H1 (cell line): ENCODE measurements at regions not wholly inside any gene's neighbourhood (a gene's known extent, or its start where the extent isn't known, plus 50 kb on each side); places are given as distances from the start of the nearest gene placed in this dataset.

Source experiments
- CTCF ChIA-PET: fragments of 300-600 bp; sonication (Branson Sonifier 250); formaldehyde crosslinking; loops from one replicate; lab custom pipeline; 2021; ENCODE audit not compliant: partially characterized antibody; lab: Charles Lee
- POLR2A ChIA-PET: fragments of 300-600 bp; sonication (Branson Sonifier 250); formaldehyde crosslinking; loops from one replicate; lab custom pipeline; 2021; ENCODE audit warnings: inconsistent platforms; ENCODE audit not compliant: partially characterized antibody; lab: Charles Lee
- DNase-seq, 2 experiments: peaks; one replicate each; pipeline versions ENCODE4 v3.0.0 to v3.0.0-alpha.2; 2010 to 2022; ENCODE audit warnings: low spot score in 2 of 2, low read depth in 1 of 2, mixed read lengths in 1 of 2
- FAIRE-seq: peaks from 2 replicates; lab custom pipeline; 2011; peaks lifted over from hg19 to GRCh38; lab: Jason Lieb, UNC
- H2AFZ ChIP-seq: 2 replicates; pipeline ENCODE4 v1.8.1; 2012; ENCODE audit warnings: low read length, inconsistent platforms
- H2AK5ac ChIP-seq: 2 replicates; pipeline ENCODE4 v1.6.1; 2013; ENCODE audit warnings: low read depth, low read length
- H2BK120ac ChIP-seq: replicated peaks from 2 replicates; pipeline ENCODE3; 2013; ENCODE audit warnings: low read depth, low read length, inconsistent platforms
- H2BK12ac ChIP-seq: 2 replicates; pipeline ENCODE4 v1.6.1; 2013; ENCODE audit warnings: low read depth, low read length
- H2BK15ac ChIP-seq: 2 replicates; pipeline ENCODE4 v1.6.1; 2013; ENCODE audit warnings: low read length
- H2BK20ac ChIP-seq: 2 replicates; pipeline ENCODE4 v1.6.1; 2013; ENCODE audit warnings: low read length
- H2BK5ac ChIP-seq: 2 replicates; pipeline ENCODE4 v1.6.1; 2013; ENCODE audit warnings: low read depth, low read length
- H3K14ac ChIP-seq: 2 replicates; pipeline ENCODE4 v1.6.1; 2013; ENCODE audit warnings: inconsistent platforms; ENCODE audit not compliant: insufficient read length
- H3K18ac ChIP-seq: 2 replicates; pipeline ENCODE4 v1.6.1; 2013; ENCODE audit warnings: low read length; ENCODE audit errors: extremely low read depth
- H3K23ac ChIP-seq: 2 replicates; pipeline ENCODE4 v1.6.1; 2013; ENCODE audit warnings: inconsistent platforms; ENCODE audit not compliant: insufficient read length
- H3K23me2 ChIP-seq: 2 replicates; pipeline ENCODE4 v1.6.1; 2013; ENCODE audit warnings: low read depth, low read length
- H3K27ac ChIP-seq: 2 replicates; pipeline ENCODE4 v1.6.1; 2011; ENCODE audit warnings: low read depth, low read length, inconsistent platforms
- H3K27me3 ChIP-seq, 4 experiments: replicated peaks in 1 of 4; 1 replicate in 1 of 4; 2 replicates in 3 of 4; pipeline versions ENCODE4 v1.6.1 to v1.8.1; 2011 to 2013; ENCODE audit warnings: low read length in 3 of 4, mild to moderate bottlenecking in 3 of 4, inconsistent platforms in 2 of 4, mixed read lengths in 2 of 4, moderate library complexity in 1 of 4; ENCODE audit not compliant: control insufficient read depth in 3 of 4, insufficient read depth in 3 of 4; ENCODE audit errors: extremely low read depth in 1 of 4
- H3K36me3 ChIP-seq, 4 experiments: 2 replicates each; pipeline versions ENCODE4 v1.6.1 to v1.8.1; 2011 to 2013; ENCODE audit warnings: mild to moderate bottlenecking in 4 of 4, low read length in 3 of 4, moderate library complexity in 2 of 4, control low read depth in 1 of 4, inconsistent platforms in 1 of 4; ENCODE audit not compliant: insufficient read depth in 4 of 4, control insufficient read depth in 2 of 4
- H3K4ac ChIP-seq: replicated peaks from 2 replicates; pipeline ENCODE3; 2013; ENCODE audit warnings: low read length, low read depth, mixed read lengths, inconsistent platforms; ENCODE audit not compliant: insufficient read length
- H3K4me1 ChIP-seq, 4 experiments: replicated peaks in 1 of 4; 1 replicate in 1 of 4; 2 replicates in 3 of 4; pipeline versions ENCODE4 v1.6.1 to v1.8.1; 2011 to 2013; ENCODE audit warnings: low read length in 3 of 4, inconsistent platforms in 2 of 4, mixed read lengths in 1 of 4; ENCODE audit not compliant: insufficient read depth in 4 of 4, control insufficient read depth in 3 of 4
- H3K4me2 ChIP-seq, 2 experiments: 2 replicates each; pipeline versions ENCODE4 v1.6.1 to v1.8.1; 2011 to 2013; ENCODE audit warnings: low read depth in 2 of 2, low read length in 2 of 2, control low read depth in 1 of 2, inconsistent platforms in 1 of 2, mild to moderate bottlenecking in 1 of 2; ENCODE audit not compliant: insufficient read depth in 1 of 2
- H3K4me3 ChIP-seq, 4 experiments: fragments of 200-600, 300-600 bp in 1 of 4; sonication (generic), shearing (Covaris generic), sonication (Bioruptor Twin) in 1 of 4; 2 replicates each; pipeline versions ENCODE4 v1.5.1 to v1.8.1; 2011 to 2016; ENCODE audit warnings: low read length in 4 of 4, low read depth in 3 of 4, control low read depth in 2 of 4, inconsistent platforms in 2 of 4, mild to moderate bottlenecking in 2 of 4, mixed read lengths in 1 of 4, moderate library complexity in 1 of 4; ENCODE audit not compliant: insufficient read depth in 2 of 4; ENCODE audit errors: extremely low read depth in 1 of 4
- H3K56ac ChIP-seq: replicated peaks from 2 replicates; pipeline ENCODE3; 2013; ENCODE audit warnings: low read depth, mild to moderate bottlenecking, mixed read lengths, low read length, inconsistent platforms; ENCODE audit not compliant: insufficient read length
- H3K79me1 ChIP-seq: 2 replicates; pipeline ENCODE4 v1.6.1; 2013; ENCODE audit warnings: low read depth, low read length, control low read depth
- H3K79me2 ChIP-seq, 2 experiments: 2 replicates each; pipeline versions ENCODE4 v1.6.1 to v1.8.1; 2012 to 2013; ENCODE audit warnings: low read length in 2 of 2, mild to moderate bottlenecking in 2 of 2, inconsistent platforms in 1 of 2; ENCODE audit not compliant: insufficient read depth in 2 of 2, control insufficient read depth in 1 of 2
- H3K9ac ChIP-seq, 4 experiments: replicated peaks in 1 of 4; 1 replicate in 1 of 4; 2 replicates in 3 of 4; pipeline versions ENCODE4 v1.6.1 to v1.8.1; 2011 to 2013; ENCODE audit warnings: low read depth in 3 of 4, low read length in 3 of 4, control low read depth in 2 of 4, mild to moderate bottlenecking in 2 of 4, moderate library complexity in 2 of 4, inconsistent platforms in 1 of 4; ENCODE audit errors: extremely low read depth in 1 of 4
- H3K9me3 ChIP-seq, 2 experiments: 2 replicates each; pipeline versions ENCODE4 v1.6.1 to v1.8.1; 2012 to 2013; ENCODE audit warnings: mild to moderate bottlenecking in 2 of 2, moderate library complexity in 2 of 2, control low read depth in 1 of 2, inconsistent platforms in 1 of 2, low read depth in 1 of 2, low read length in 1 of 2, mixed read lengths in 1 of 2; ENCODE audit not compliant: insufficient read depth in 2 of 2
- H4K20me1 ChIP-seq, 2 experiments: replicated peaks in 1 of 2; 2 replicates each; pipeline versions ENCODE3 to v1.8.1; 2011 to 2013; ENCODE audit warnings: inconsistent platforms in 2 of 2, low read length in 2 of 2, mild to moderate bottlenecking in 1 of 2; ENCODE audit not compliant: insufficient read depth in 2 of 2, control insufficient read depth in 1 of 2
- H4K5ac ChIP-seq: 2 replicates; pipeline ENCODE4 v1.6.1; 2013; ENCODE audit warnings: low read length, low read depth, mixed read lengths, inconsistent platforms; ENCODE audit not compliant: insufficient read length
- H4K8ac ChIP-seq: 2 replicates; pipeline ENCODE4 v1.8.0; 2013; ENCODE audit warnings: mild to moderate bottlenecking, moderate library complexity, low read length, inconsistent platforms; ENCODE audit not compliant: insufficient read depth; ENCODE audit errors: extremely low read depth
- H4K91ac ChIP-seq: replicated peaks from 2 replicates; pipeline ENCODE3; 2013; ENCODE audit warnings: low read length, mixed read lengths, inconsistent platforms; ENCODE audit not compliant: insufficient read length
- BRCA1 ChIP-seq: IDR thresholded peaks from 2 replicates; pipeline ENCODE4 v1.6.1; 2012; ENCODE audit warnings: low read depth, low read length, improper control_type of control experiment
- KDM5A ChIP-seq: fragments of 200-600 bp; IDR thresholded peaks from 2 replicates; pipeline ENCODE4 v1.7.1; 2012; ENCODE audit warnings: mild to moderate bottlenecking, low read length, inconsistent platforms, mixed read lengths
- SIRT6 ChIP-seq: IDR thresholded peaks from one replicate; pipeline ENCODE4 v1.7.1; 2012; ENCODE audit warnings: low read length, inconsistent platforms
- TCF12 ChIP-seq: IDR thresholded peaks from 2 replicates; pipeline ENCODE4 v1.6.1; 2011; ENCODE audit warnings: low read depth, mild to moderate bottlenecking, low read length
- WGBS, 2 experiments: shearing (Covaris generic) in 1 of 2; methylation state at CpG; one replicate each; pipeline versions ENCODE4 v1.1.6 to v1.1.7; 2013 to 2015; ENCODE audit warnings: low lambda C conversion rate in 2 of 2, mixed read lengths in 2 of 2, inconsistent platforms in 1 of 2, low coverage in 1 of 2, missing lambda C conversion rate in 1 of 2; ENCODE audit not compliant: insufficient replicate concordance in 2 of 2, insufficient coverage in 1 of 2, insufficient read length in 1 of 2; ENCODE audit errors: extremely low coverage in 1 of 2, missing lambda C conversion rate in 1 of 2; 5-methylcytosine and 5-hydroxymethylcytosine counted together
- TF ChIP-seq, protein P1 (sequence below): IDR thresholded peaks from 2 replicates; pipeline ENCODE4 v1.6.1; 2012; ENCODE audit warnings: low read length, inconsistent platforms

DNA sequence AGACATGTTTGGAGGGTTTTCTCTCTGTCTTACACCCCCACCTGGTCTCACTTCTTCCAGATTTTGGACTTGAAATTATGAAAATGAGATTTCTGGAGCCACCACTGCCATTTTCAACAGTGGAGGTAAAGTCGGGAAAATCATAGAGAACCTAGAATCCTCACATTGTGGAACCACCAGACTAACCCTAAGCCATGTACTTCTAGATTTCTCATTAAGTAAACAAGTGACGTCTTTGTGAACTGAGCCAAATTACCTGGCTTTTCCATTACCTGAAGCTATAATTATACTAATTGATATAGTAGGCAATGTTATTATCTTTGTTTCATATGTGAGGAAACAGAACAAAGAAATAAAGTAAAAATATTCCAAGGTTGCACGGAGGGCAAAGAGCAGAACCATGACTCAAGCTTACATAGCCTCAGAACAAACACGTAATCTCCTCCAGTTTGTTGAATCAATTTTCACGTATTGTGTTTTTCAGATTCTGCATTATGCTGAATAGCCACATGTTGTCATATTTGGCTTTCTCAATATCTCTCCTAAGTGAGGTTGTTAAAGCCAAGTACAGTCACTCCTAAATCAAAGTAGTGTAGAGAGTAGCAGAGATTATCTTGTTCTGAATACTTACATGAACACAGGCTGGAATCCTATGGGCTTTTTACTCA lies 101.3 kb upstream of the CMC1 start:
- Histone ChIP-seq H3K18ac (no peak overlapping the region), H2BK12ac (no peak overlapping the region), H4K5ac (no peak overlapping the region), H3K4me3 (no peak overlapping the region), H3K79me1 (no peaks in the 10 kb centered on the region), H4K8ac (no peak overlapping the region), H3K4me2 (no peak overlapping the region), H3K56ac (no peak overlapping the region), H3K36me3 (no peaks in the 10 kb centered on the region), H3K4me1 (no peaks in the 10 kb centered on the region), H4K91ac (no peak overlapping the region), H3K4ac (no peak overlapping the region), H3K27ac (no peak overlapping the region), H3K23me2 (no peaks in the 10 kb centered on the region), H3K9me3 (no peaks in the 10 kb centered on the region), H3K14ac (no peak overlapping the region), H4K20me1 (no peaks in the 10 kb centered on the region), H2BK120ac (no peak overlapping the region), H2BK20ac (no peak overlapping the region), H2BK5ac (no peak overlapping the region), H3K9ac (no peak overlapping the region), H2AFZ (no peak overlapping the region), H3K27me3 (no peaks in the 10 kb centered on the region), H3K79me2 (no peaks in the 10 kb centered on the region), H3K23ac (no peak overlapping the region), H2AK5ac (no peak overlapping the region), H2BK15ac (no peak overlapping the region)
- DNase-seq (no peak), FAIRE-seq (no peak)
- CTCF ChIA-PET, result no interaction called here
- TF ChIP-seq BRCA1 (no peak), KDM5A (no peak), TCF12 (no peak), SIRT6 (no peak)
- TF ChIP-seq, protein P1, sequence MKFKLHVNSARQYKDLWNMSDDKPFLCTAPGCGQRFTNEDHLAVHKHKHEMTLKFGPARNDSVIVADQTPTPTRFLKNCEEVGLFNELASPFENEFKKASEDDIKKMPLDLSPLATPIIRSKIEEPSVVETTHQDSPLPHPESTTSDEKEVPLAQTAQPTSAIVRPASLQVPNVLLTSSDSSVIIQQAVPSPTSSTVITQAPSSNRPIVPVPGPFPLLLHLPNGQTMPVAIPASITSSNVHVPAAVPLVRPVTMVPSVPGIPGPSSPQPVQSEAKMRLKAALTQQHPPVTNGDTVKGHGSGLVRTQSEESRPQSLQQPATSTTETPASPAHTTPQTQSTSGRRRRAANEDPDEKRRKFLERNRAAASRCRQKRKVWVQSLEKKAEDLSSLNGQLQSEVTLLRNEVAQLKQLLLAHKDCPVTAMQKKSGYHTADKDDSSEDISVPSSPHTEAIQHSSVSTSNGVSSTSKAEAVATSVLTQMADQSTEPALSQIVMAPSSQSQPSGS, result no peak
- WGBS, 2 experiments, result 79% methylated on average over 5 of the region's 5 CpGs; no CpG with 5 or more reads in 1 of the 2 experiments
- POLR2A ChIA-PET, result no interaction called here
